ENCODE measurements at regions not wholly inside any gene's neighbourhood (a gene's known extent, or its start where the extent isn't known, plus 50 kb on each side); places are given as distances from the start of the nearest gene placed in this dataset.

GRCh38 chr13:22014469-22014868, 343.6 kb downstream of the FGF9 start:
- ChIA-PET CTCF (no interaction called here), POLR2A (no interaction called here), RAD21 (ENCODE audit: low non-redundant PET in 1 of 2, low total read pairs in 2 of 2, uncharacterized antibody in 2 of 2, unreplicated experiment in 2 of 2) (no interaction called here)
- no peaks in the 10 kb centered on the region; a peak in 1 of 4 replicates for H3K4me1 ChIP-seq (ENCODE audit: control insufficient read depth in 1 of 2, insufficient read depth in 2 of 2, low read length in 2 of 2)
- TF ChIP-seq TCF7L2 (IDR thresholded peaks at IDR 0.05; ENCODE audit: borderline replicate concordance, extremely low read depth, insufficient read depth, insufficient read length) (peak; percentile 40), YY1 (IDR thresholded peaks at IDR 0.05; ENCODE audit: extremely low read depth, insufficient replicate concordance, low read depth, low read length) (no peak), CTCF (IDR thresholded peaks at IDR 0.05 in 2 of 3, conservative IDR thresholded peaks at IDR 0.05 in 1 of 3; ENCODE audit: borderline replicate concordance in 1 of 3, insufficient read depth in 1 of 3, low read depth in 2 of 3, low read length in 2 of 3) (no peak), ZBTB33 (IDR thresholded peaks at IDR 0.05; ENCODE audit: extremely low read depth, insufficient replicate concordance, low read length) (no peak), ATF3 (IDR thresholded peaks at IDR 0.05) (no peak), SP1 (IDR thresholded peaks at IDR 0.05; ENCODE audit: low read depth) (no peak)
- H3K27me3 ChIP-seq (ENCODE audit: insufficient read depth, low read length), result no peaks in the 10 kb centered on the region
- DNase-seq (ENCODE audit: low read depth, low spot score) (no peak), ATAC-seq (peak; percentile 50; the same call in 1 of the 2 replicates)
- H3K27ac ChIP-seq (ENCODE audit: low read depth, low read length), result no peak overlapping the region
- BruUV-seq (replicated peaks), result no TSS peak
- H2AFZ ChIP-seq (ENCODE audit: low read depth, low read length, poor library complexity, severe bottlenecking), result no peak overlapping the region
- intact Hi-C loops (cut with micrococcal nuclease), result no loop called here
- no peaks in the 10 kb centered on the region for H3K9me2 ChIP-seq (ENCODE audit: insufficient read depth)
- no peak overlapping the region for H3K4me3 ChIP-seq (replicated peaks in 1 of 2; ENCODE audit: low read depth in 1 of 2, low read length in 2 of 2)
- H3K36me3 ChIP-seq (ENCODE audit: control insufficient read depth in 1 of 2, insufficient read depth in 2 of 2, low read length in 2 of 2), result no peaks in the 10 kb centered on the region
- no peak overlapping the region for H3K9ac ChIP-seq (ENCODE audit: low read length)
- H4K20me1 ChIP-seq (ENCODE audit: insufficient read depth), result no peaks in the 10 kb centered on the region
- H3K4me2 ChIP-seq (ENCODE audit: low read length), result no peak overlapping the region
- no peaks in the 10 kb centered on the region for H3K79me2 ChIP-seq (ENCODE audit: insufficient read depth, low read length)
- no peaks in the 10 kb centered on the region for H3K9me3 ChIP-seq (ENCODE audit: control insufficient read depth in 1 of 2, insufficient read depth in 1 of 2, low read depth in 1 of 2, low read length in 2 of 2)

Data from HCT116 (cell line).